Stimulated activated CD8-positive, alpha-beta memory T cell treated with anti-CD3 and anti-CD28 coated beads, Interleukin-2, amount 100 ng/mL, for 1 hour (primary cell): ENCODE measurements at regions not wholly inside any gene's neighbourhood (a gene's known extent, or its start where the extent isn't known, plus 50 kb on each side); places are given as distances from the start of the nearest gene placed in this dataset.

ENCODE experiments used
- DNase-seq, 2 donors: peaks; one replicate each; pipeline ENCODE4 v3.0.0-alpha.2; 2020; ENCODE audit warnings: low read depth in 2 of 2

DNA sequence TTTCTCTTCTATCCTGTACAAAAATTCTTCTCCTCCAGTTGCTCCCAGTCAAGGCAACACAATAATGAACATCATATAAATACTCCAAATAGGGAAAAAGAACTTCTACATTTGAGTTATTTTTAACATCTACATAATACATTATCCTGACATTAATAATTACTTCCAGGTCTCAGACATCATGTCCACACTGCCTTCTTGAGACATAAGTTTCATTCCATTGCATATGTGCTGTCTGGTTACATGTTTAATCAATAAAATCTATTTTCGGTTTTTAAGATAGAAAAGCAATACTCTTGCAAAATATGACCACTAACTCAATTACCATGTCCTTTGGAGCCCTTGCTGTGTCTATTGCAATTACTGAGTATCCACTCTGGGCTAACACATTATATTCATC is 881.9 kb downstream of the GALC start:
- DNase-seq: no peak

GRCh38 chr14:87109271-87109670 is 883.7 kb downstream of the GALC start:
- no peak for DNase-seq

DNA sequence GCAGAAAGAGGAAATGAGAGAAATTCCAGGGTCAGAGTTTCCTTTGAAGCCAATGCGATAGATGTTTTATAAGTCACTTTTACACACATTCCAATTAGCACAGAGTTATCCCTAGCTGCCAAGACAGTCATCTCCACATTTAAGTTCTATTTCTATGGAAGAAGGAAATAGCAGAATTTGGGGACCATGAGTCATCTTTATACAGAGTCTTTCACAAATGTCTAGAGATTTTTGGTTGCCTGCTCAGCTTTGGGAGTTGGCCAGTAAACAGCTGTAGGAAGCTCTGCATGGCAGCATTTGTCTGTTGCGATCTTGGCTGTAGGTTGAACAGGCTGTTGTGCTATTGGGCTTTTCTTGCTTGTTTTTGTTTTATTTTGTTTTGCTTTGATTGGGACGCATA is 884.3 kb downstream of the GALC start:
- DNase-seq: no peak

DNA sequence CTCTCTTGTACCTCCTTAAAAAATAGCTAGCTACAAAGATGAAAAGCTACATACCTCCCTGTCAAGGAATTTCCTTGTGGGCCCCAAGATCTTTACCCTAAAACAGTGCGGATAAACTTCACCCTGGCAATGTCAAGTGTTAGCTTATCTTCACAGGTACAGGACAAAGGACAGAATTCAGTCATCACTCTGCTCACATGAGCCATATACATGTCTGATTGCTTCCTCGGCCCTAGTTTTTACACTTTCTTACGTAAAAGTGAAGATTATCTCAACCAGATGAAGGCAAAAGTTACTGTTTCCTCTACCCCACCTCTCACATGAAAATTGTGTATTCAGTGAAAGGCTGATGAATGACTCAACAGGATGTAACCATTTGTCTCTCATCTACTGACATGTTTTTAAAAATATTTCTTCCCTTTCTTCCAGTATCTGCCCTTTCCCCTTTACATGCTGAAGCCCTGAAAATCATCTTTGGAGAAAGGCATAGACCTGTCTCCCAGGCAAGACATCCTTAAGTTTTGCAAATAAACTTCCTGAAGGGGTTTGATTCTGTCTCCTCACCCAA is 890.1 kb downstream of the GALC start:
- no peak for DNase-seq

DNA sequence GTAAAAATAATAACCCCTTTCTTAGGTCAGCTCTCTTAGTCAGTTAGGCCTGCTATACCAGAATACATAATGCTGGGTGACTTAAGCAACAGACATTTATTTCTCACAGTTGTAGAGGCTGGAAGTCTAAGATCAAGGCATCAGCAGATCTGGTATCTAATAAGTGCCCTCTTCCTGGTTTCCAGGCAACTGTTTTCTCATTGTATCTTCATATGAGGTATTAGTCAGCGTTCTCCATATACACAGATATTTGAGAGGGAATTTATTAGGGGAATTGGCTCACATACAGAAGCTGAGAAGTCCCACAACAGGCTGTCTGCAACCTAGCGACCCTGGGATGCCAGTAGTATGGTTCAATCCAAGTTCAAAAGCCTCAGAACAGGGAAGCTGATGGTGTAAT is 896.0 kb downstream of the GALC start:
- DNase-seq: no peak

DNA sequence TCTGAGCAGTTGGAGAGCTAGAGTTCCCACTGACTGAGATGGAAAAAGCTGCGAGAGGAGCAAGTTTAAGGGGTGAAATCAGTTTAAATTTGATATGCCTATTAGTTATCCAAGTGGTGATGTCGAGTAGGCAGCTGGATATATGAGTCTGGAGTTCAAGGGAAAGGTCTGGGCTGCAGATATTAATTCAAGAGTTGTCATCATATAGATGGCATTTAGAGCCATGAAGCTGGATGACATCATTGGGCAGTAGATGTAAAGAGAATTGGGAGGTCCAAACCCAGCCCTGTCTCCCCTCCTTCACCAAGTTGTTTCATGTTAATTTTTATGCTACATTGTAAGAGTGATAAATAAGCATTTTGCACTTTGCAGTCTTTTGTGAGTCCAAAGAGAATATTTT is 898.1 kb downstream of the GALC start:
- no peak for DNase-seq

DNA sequence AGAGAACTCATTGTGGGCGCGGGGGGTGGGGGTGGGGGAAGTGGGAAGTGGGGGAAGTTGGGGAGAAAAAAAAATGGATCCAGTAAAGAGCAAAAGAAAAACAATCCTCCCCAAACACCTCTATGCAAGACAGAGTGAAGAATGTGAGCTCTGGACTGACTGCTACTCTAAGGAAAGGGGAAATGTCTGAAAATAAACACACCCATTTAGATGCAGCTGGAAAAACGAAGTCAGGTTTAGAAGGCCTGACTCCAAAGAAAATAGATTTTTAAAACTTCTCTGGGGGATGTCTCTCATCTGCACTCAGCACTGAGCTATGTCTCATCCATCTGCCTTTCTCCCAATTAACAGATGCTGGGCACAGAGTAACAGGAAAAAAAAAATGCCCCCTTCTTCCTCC is 904.4 kb downstream of the GALC start:
- DNase-seq: no peak

DNA sequence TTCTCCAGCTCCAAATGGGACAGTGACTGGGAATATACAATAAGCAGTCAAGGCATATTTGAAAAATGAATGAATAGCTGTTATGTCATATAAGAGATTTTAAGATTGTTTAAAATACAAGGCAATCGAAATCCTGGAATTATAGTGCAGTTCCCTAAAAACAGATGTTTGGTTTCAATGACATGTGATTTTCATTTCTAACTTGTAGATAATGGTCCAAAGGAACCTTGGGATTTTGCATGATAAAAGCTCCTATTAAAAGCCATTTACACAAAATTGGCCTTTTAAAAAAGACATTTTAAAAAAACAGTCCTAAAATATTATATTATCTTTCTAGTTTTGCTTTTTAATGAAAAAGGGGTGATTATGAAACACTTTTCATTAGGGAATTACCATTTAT is 905.1 kb downstream of the GALC start:
- no peak for DNase-seq

DNA sequence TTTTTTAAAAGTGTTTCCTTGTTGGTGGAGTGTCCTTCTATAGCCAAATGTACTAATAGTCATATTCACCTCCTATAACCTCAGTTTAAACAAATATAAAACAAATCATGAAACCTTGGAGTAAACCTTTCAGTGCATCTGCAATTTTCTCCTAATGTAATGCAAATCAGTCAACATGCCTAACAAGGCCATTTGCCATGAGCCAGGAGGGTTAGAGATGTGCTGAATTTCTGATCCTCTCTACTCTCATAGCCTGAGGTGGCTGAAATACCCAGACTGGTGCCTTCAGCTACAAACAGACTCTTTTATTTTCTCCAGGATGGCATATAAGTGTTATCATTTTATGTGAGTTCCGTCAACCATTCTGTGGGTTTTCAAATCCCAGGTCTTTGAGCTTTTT is 908.1 kb downstream of the GALC start:
- no peak for DNase-seq

- DNase-seq: no peak
Measured at GRCh38 chr14:87082917-87083316, 910.1 kb downstream of the GALC start.

GRCh38 chr14:87081004-87081403 is 912.0 kb downstream of the GALC start:
- no peak for DNase-seq

DNA sequence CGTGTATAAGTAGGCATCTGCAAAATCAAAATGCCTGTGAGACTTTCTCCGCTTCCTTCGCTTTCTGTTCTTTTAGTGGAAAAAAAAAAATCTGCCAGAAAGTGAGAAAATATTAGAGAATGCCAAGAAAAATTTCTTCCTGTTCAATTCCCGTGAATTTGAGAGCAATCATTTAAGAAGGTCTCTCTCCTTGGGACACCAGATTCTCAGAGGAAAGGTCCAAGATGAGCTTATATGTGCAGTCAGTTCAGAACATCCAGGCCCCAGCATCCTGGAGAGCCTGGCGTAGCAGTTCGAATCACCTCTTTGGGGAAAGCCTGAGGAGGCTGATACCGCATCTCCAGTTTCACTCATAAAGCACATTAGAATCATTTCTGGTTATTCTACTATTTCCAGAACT is 912.8 kb downstream of the GALC start:
- DNase-seq: no peak

- DNase-seq: no peak
Measured at GRCh38 chr14:87079416-87079815, 913.6 kb downstream of the GALC start.

DNA sequence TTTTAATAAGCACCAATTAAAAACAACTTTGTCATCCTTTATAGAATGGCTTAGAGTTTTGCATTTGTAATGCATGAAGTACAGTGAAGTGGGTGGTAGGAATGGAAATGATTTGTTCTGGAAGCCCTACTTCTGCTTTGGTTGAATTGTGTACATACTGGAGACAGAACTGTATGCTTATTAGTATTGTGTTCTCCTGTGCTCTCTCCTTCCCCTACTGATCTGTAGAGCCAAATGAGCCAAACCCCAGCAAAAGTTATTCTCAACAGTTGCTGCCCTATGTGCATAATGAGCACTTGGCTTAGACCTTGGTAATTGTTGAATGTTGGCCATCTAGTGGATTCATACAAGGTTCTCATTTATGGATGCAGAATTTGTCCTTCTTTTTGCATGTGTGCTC is 916.1 kb downstream of the GALC start:
- no peak for DNase-seq

GRCh38 chr14:87076146-87076545 is 916.8 kb downstream of the GALC start:
- DNase-seq: no peak

DNA sequence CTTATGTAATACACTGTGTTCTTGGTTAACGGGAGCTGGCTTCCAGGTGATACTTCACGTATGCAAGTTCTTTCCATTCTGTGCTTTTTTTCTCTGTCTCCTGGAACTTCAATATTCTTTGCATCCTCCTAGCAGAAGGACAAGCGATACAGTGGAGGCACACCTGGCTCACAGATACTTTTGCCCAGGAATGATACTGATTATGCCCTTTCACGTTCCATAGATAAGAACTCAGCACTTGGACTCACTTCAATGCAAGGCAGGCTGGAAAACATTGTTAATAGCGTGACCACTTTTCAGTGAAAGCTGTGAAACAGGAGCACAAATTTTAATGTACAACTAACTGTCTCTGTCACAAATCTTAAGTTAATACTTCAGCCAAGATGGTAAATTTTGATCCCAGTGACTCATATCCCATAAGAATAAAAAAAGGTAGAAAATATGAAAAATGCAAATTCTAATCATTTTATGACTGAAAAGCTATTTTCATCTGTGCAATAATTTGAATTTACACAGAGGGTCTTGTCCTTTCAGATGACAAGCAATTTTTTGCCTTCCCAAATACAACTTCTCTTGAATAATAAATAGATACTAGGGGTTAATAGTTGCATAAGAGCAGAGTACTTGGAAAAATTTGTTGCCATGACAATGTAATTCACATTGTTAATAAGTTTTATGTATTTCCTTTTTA is 919.0 kb downstream of the GALC start:
- DNase-seq: no peak

GRCh38 chr14:87067591-87067990 is 925.4 kb downstream of the GALC start:
- no peak for DNase-seq

DNA sequence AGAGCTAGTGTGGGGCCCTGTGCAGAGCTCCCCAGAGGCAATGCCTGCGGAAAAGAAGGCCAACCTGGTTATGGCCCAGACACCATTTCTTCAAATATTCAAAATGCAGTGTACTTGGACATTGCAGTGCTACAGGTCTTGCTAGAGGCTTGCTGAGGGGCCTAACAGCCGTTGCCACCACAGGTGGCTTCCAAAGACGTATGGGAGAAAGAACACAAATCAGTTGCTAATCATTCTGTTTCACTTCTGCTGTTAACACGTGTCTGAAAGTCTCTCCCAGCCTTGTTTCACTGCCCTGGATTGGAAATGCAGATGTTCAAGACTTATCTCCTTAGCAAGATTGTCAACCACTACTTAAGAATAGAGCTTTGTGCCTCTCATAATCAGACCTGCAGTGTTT is 925.9 kb downstream of the GALC start:
- no peak for DNase-seq

DNA sequence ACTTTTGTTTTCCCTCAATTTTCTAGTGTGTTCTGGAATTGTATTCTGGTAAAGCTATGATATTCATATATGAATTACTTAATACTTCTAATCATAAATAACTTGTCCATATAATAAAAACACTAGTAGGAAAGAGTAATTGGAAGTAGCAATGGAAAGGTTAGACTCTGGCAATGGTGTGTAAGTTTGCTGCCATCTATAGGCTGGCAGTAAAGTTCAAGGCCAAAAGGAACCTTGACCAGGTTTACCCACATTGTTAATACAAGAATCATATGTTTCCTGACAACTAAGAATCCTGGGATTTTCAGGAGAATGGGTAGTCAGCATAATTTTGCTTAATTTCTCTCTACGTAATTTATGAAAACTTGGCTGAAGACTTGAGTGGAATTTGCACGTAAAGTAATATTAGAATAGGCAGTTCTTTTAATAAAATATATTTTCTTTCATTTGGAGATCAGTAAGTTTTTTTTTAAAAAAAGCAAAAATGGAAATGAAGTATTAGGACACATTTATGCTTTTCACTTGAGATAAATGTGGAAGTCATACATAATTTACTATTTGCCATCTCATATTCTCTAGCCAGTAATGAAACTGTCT is 926.7 kb downstream of the GALC start:
- DNase-seq: no peak

- DNase-seq: no peak
Measured at GRCh38 chr14:87065366-87065765, 927.6 kb downstream of the GALC start.

DNA sequence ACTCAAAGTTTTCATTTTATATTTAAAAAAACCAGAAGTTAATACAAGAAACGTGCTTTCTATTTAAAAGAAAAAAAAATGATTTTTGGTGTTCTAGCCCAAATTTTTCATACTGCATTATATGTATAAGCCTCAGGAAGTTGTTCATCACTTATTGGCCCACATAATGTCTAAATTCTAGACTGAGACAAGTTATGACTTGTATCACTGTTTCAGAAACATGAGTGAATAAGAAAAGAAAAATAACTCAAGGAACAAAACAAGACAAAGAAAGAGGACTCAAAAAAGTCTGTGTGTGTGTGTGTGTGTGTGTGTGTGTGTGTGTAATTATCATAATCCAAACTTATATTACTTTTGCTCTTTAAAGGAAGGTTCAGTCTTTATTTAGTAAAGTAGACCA is 929.8 kb downstream of the GALC start:
- DNase-seq: no peak

DNA sequence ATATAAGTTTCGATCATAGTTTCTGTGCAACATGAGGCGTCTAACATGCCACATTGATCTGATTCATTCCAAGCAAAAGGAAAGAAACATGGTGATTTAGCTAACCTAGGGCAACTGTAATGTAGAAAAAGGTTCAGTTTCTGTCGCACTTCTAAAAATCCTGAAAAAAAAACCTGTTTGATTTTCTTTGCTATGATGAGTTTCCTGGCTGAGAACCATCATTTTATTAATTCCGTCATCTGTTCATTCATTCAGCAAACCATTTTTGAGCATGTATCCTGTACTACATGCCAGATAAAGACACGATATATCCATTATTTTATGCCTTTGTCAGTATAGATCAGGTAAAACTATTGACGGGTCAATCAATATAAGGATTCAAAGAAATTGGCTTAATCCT is 932.6 kb downstream of the GALC start:
- no peak for DNase-seq

DNA sequence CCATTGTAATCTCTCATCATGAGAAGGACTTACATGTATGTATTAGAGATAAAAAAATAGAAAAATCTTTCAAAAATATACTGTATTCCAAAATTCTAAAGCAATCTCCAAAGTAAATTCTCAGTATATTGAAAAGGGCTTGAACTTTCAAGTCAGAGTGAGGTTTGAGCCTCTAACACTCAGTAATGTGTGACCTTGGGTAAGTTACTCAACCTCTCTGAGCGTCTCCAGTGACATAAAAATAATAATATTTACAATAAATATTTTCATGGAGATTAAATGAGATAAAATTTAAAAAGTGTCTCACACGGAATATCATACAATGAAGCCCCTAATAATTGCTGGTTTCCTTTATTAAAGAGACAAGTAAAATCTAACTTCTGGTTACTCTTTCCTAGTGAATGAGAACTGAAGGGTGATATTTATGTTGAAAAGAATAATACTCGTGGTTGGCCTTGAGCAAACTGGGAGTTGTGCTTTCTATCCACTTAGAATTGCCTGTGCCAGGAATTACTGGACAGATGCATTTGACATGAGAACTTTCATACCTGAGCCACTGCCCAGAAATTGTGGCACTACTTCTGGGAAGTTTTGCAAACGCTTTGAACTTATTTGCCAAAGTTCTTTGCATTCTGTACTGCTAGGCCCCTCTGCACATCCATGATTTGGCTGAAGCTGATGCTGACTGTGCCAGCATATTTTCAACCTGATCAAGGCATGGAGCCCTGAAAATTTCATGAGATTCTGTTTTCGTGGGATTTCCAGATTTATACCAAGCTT is 933.7 kb downstream of the GALC start:
- no peak for DNase-seq
